WTC11 (cell line): ENCODE measurements at regions not wholly inside any gene's neighbourhood (a gene's known extent, or its start where the extent isn't known, plus 50 kb on each side); places are given as distances from the start of the nearest gene placed in this dataset.

Experiments
- ATAC-seq: fragments of 200-7000 bp; cut with Tn5 transposase; 2 replicates; pipeline ENCODE4 v1.10.0; 2021; ENCODE audit warnings: mild to moderate bottlenecking, moderate library complexity
- CTCF ChIA-PET: fragments of 300-600 bp; sonication (Branson Sonifier 250); formaldehyde crosslinking; loops from one replicate; lab custom pipeline; 2021; ENCODE audit warnings: antibody characterized with exemption; lab: Charles Lee
- POLR2A ChIA-PET: fragments of 350-600 bp; sonication (Branson Sonifier 250); formaldehyde crosslinking; loops from one replicate; lab custom pipeline; 2021; ENCODE audit warnings: antibody characterized with exemption; lab: Charles Lee
- DNase-seq: peaks from one replicate; pipeline ENCODE4 v3.0.0; 2021; ENCODE audit warnings: low spot score
- H3K27ac Mint-ChIP-seq: 2 replicates; pipeline ENCODE4 v1.8.0; 2021; ENCODE audit warnings: mixed read lengths
- H3K27me3 Mint-ChIP-seq: 2 replicates; pipeline ENCODE4 v1.8.0; 2021; ENCODE audit warnings: low read depth, mild to moderate bottlenecking, moderate library complexity, mixed read lengths
- H3K36me3 Mint-ChIP-seq: 2 replicates; pipeline ENCODE4 v1.8.0; 2021; ENCODE audit warnings: mixed read lengths
- H3K4me1 Mint-ChIP-seq: 2 replicates; pipeline ENCODE4 v1.8.0; 2022; ENCODE audit warnings: mixed read lengths
- H3K4me3 Mint-ChIP-seq: 2 replicates; pipeline ENCODE4 v1.8.0; 2021; ENCODE audit warnings: mild to moderate bottlenecking, moderate library complexity, mixed read lengths
- H3K9me3 Mint-ChIP-seq: 2 replicates; pipeline ENCODE4 v1.8.0; 2021; ENCODE audit warnings: mixed read lengths
- ARID4B ChIP-seq: sonication (generic); formaldehyde crosslinking; IDR thresholded peaks from 2 replicates; pipeline ENCODE4 v1.8.0; 2023; ENCODE audit warnings: missing genetic modification reagents, mild to moderate bottlenecking, borderline replicate concordance
- E2F4 ChIP-seq: sonication (generic); formaldehyde crosslinking; IDR thresholded peaks from 2 replicates; pipeline ENCODE4 v1.8.1; 2022; ENCODE audit warnings: low read depth, mild to moderate bottlenecking, moderate library complexity, missing genetic modification reagents, borderline replicate concordance
- E2F5 ChIP-seq: sonication (generic); formaldehyde crosslinking; IDR thresholded peaks from 2 replicates; pipeline ENCODE4 v1.8.1; 2022; ENCODE audit warnings: mild to moderate bottlenecking, moderate library complexity, missing genetic modification reagents
- EMX1 ChIP-seq: fragments of 250-450 bp; sonication (Bioruptor Pico); IDR thresholded peaks from 2 replicates; pipeline ENCODE4 v1.8.0; 2021; ENCODE audit warnings: mild to moderate bottlenecking
- ESRRA ChIP-seq: sonication (generic); formaldehyde crosslinking; IDR thresholded peaks from 2 replicates; pipeline ENCODE4 v1.8.1; 2022; ENCODE audit warnings: mild to moderate bottlenecking, missing genetic modification reagents, borderline replicate concordance
- FOXP1 ChIP-seq: sonication (generic); formaldehyde crosslinking; IDR thresholded peaks from 2 replicates; pipeline ENCODE4 v1.8.0; 2022; ENCODE audit warnings: missing genetic modification reagents, mild to moderate bottlenecking, moderate library complexity, borderline replicate concordance
- HMGA2 ChIP-seq: fragments of 250-450 bp; sonication (Bioruptor Pico); IDR thresholded peaks from 2 replicates; pipeline ENCODE4 v1.4.0; 2021; ENCODE audit warnings: mild to moderate bottlenecking, moderate library complexity
- JAZF1 ChIP-seq: fragments of 250-450 bp; sonication (Bioruptor Pico); IDR thresholded peaks from 2 replicates; pipeline ENCODE4 v1.9.0; 2021; ENCODE audit warnings: moderate library complexity, mild to moderate bottlenecking, inconsistent platforms
- KAT7 ChIP-seq: sonication (generic); formaldehyde crosslinking; IDR thresholded peaks from 2 replicates; pipeline ENCODE4 v1.8.1; 2023; ENCODE audit warnings: missing genetic modification reagents, mild to moderate bottlenecking, borderline replicate concordance
- NR1H2 ChIP-seq: sonication (generic); formaldehyde crosslinking; IDR thresholded peaks from 2 replicates; pipeline ENCODE4 v1.9.0; 2021; ENCODE audit warnings: mild to moderate bottlenecking, moderate library complexity, missing genetic modification reagents
- PREB ChIP-seq: sonication (generic); formaldehyde crosslinking; IDR thresholded peaks from 2 replicates; pipeline ENCODE4 v1.8.1; 2022; ENCODE audit warnings: mild to moderate bottlenecking, missing genetic modification reagents, moderate library complexity, borderline replicate concordance
- RORB ChIP-seq: fragments of 250-450 bp; sonication (Bioruptor Pico); IDR thresholded peaks from 2 replicates; pipeline ENCODE4 v1.9.0; 2021; ENCODE audit warnings: mild to moderate bottlenecking
- SP1 ChIP-seq: sonication (generic); formaldehyde crosslinking; conservative IDR thresholded peaks from 2 replicates; pipeline ENCODE4 v1.8.1; 2022; ENCODE audit warnings: missing genetic modification reagents
- TCF7 ChIP-seq: sonication (generic); formaldehyde crosslinking; IDR thresholded peaks from 2 replicates; pipeline ENCODE4 v1.8.0; 2022; ENCODE audit warnings: mild to moderate bottlenecking, low read depth, missing genetic modification reagents, moderate library complexity
- ZMAT4 ChIP-seq: fragments of 250-450 bp; sonication (Bioruptor Pico); IDR thresholded peaks from 2 replicates; pipeline ENCODE4 v1.9.0; 2021; ENCODE audit warnings: mild to moderate bottlenecking
- ZNF121 ChIP-seq: sonication (generic); formaldehyde crosslinking; IDR thresholded peaks from 2 replicates; pipeline ENCODE4 v1.8.0; 2023; ENCODE audit warnings: missing genetic modification reagents
- ZNF138 ChIP-seq: sonication (generic); formaldehyde crosslinking; conservative IDR thresholded peaks from 2 replicates; pipeline ENCODE4 v1.8.1; 2022; ENCODE audit warnings: mild to moderate bottlenecking, moderate library complexity, missing genetic modification reagents
- ZNF232 ChIP-seq: sonication (generic); formaldehyde crosslinking; IDR thresholded peaks from 2 replicates; pipeline ENCODE4 v1.8.0; 2022; ENCODE audit warnings: mild to moderate bottlenecking, missing genetic modification reagents
- ZNF425 ChIP-seq: fragments of 250-450 bp; sonication (Bioruptor Pico); conservative IDR thresholded peaks from 2 replicates; pipeline ENCODE4 v1.9.0; 2021; ENCODE audit warnings: mild to moderate bottlenecking
- ZNF671 ChIP-seq: fragments of 250-450 bp; sonication (Bioruptor Pico); IDR thresholded peaks from 2 replicates; pipeline ENCODE4 v1.8.0; 2021; ENCODE audit warnings: mild to moderate bottlenecking

GRCh38 chrX:109782994-109783700 is 50.1 kb upstream of the ACSL4 start:
- DNase-seq (no peak), ATAC-seq (no peak)
- Mint-ChIP-seq H3K27ac (no peak overlapping the region; the same call in 1 of the 2 replicates), H3K4me3 (no peak overlapping the region), H3K4me1 (peaks cover 9% of the 10 kb centered on the region), H3K9me3 (no peaks in the 10 kb centered on the region), H3K27me3 (no peaks in the 10 kb centered on the region), H3K36me3 (no peaks in the 10 kb centered on the region)
- CTCF ChIA-PET: no interaction called here
- POLR2A ChIA-PET: no interaction called here
- no peak for TF ChIP-seq HMGA2
- TF ChIP-seq KAT7: no peak
- TF ChIP-seq SP1 (CRISPR knock-in tag): no peak

DNA sequence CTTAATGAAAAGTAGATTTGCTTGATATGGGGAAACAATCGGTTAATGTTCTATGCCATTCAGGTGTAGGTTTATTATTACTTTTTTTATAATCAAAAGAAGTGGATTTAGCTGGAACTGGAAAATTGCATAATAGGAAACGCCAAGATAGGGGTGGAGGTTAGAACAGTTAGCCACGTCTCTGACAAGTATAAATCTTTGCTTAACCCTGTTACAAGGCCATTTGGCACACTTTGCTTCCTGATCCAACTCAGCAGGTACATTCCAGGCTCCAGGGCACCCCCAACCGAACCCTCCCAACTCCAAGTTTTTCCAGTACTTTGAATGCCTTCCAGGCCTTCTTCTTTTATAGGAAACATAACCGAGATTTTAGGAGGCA is 50.6 kb upstream of the ACSL4 start:
- no peak for ATAC-seq
- no peak overlapping the region for H3K27ac Mint-ChIP-seq
- no peaks in the 10 kb centered on the region for H3K9me3 Mint-ChIP-seq
- peaks cover 9% of the 10 kb centered on the region for H3K4me1 Mint-ChIP-seq
- CTCF ChIA-PET: no interaction called here
- TF ChIP-seq ARID4B (CRISPR knock-in tag): no peak
- no peak for TF ChIP-seq ESRRA (CRISPR knock-in tag)
- no peak for TF ChIP-seq KAT7
- no peak for TF ChIP-seq JAZF1 (CRISPR knock-in tag)
- TF ChIP-seq E2F5: no peak
- TF ChIP-seq NR1H2 (CRISPR knock-in tag): no peak
- no peak for TF ChIP-seq ZNF138 (CRISPR knock-in tag)
- no peak for TF ChIP-seq EMX1 (CRISPR knock-in tag)
- no peak for TF ChIP-seq PREB
- no peak for TF ChIP-seq ZNF671 (CRISPR knock-in tag)
- TF ChIP-seq ZNF232: no peak
- no peak for TF ChIP-seq TCF7 (CRISPR knock-in tag)
- TF ChIP-seq FOXP1 (CRISPR knock-in tag): no peak
- TF ChIP-seq ZMAT4 (CRISPR knock-in tag): no peak
- no peak for TF ChIP-seq RORB (CRISPR knock-in tag)
- no peak for TF ChIP-seq ZNF425 (CRISPR knock-in tag)
- no peak for TF ChIP-seq E2F4
- no peak for TF ChIP-seq ZNF121 (CRISPR knock-in tag)
- TF ChIP-seq, all 79 proteins: peak for 0
- Mint-ChIP-seq H3K36me3 (no peaks in the 10 kb centered on the region), H3K4me3 (no peak overlapping the region), H3K27me3 (no peaks in the 10 kb centered on the region)
- POLR2A ChIA-PET: no interaction called here
- DNase-seq: no peak
